ENCODE measurements at regions not wholly inside any gene's neighbourhood (a gene's known extent, or its start where the extent isn't known, plus 50 kb on each side); places are given as distances from the start of the nearest gene placed in this dataset.

- no peak overlapping the region for H3K4me3 Mint-ChIP-seq
- DNase-seq (ENCODE audit: low spot score) (no peak), ATAC-seq (no peak)
- H3K9me3 Mint-ChIP-seq: peaks cover 42% of the 10 kb centered on the region
- ChIA-PET CTCF (no interaction called here), POLR2A (no interaction called here)
- H3K27ac Mint-ChIP-seq: no peak overlapping the region
- no peaks in the 10 kb centered on the region for H3K4me1 Mint-ChIP-seq
- TF ChIP-seq GTF2I (CRISPR knock-in tag; conservative IDR thresholded peaks at IDR 0.05): no peak
- no peak for TF ChIP-seq ZNF416 (CRISPR knock-in tag; IDR thresholded peaks at IDR 0.05)
- no peak for TF ChIP-seq FOXJ3 (CRISPR knock-in tag; IDR thresholded peaks at IDR 0.05; ENCODE audit: borderline replicate concordance)
- TF ChIP-seq RELA (CRISPR knock-in tag; IDR thresholded peaks at IDR 0.05; ENCODE audit: borderline replicate concordance): no peak
- TF ChIP-seq HMGXB4 (CRISPR knock-in tag; IDR thresholded peaks at IDR 0.05): no peak
- TF ChIP-seq IRF1 (CRISPR knock-in tag; IDR thresholded peaks at IDR 0.05): no peak
- TF ChIP-seq TEAD1 (CRISPR knock-in tag; IDR thresholded peaks at IDR 0.05): no peak
- TF ChIP-seq ZNF263 (CRISPR knock-in tag; IDR thresholded peaks at IDR 0.05; ENCODE audit: low read depth): no peak
- TF ChIP-seq ATF6 (CRISPR knock-in tag; IDR thresholded peaks at IDR 0.05): no peak
- TF ChIP-seq FOXK1 (CRISPR knock-in tag; IDR thresholded peaks at IDR 0.05): no peak
- TF ChIP-seq AFF4 (CRISPR knock-in tag; IDR thresholded peaks at IDR 0.05; ENCODE audit: borderline replicate concordance): no peak
- no peak for TF ChIP-seq ZNF232 (CRISPR knock-in tag; IDR thresholded peaks at IDR 0.05)
- no peak for TF ChIP-seq MXD4 (CRISPR knock-in tag; IDR thresholded peaks at IDR 0.05; ENCODE audit: borderline replicate concordance)
- TF ChIP-seq JUN (CRISPR knock-in tag; IDR thresholded peaks at IDR 0.05): no peak
- no peak for TF ChIP-seq E2F4 (CRISPR knock-in tag; IDR thresholded peaks at IDR 0.05; ENCODE audit: borderline replicate concordance, low read depth)
- TF ChIP-seq ZMAT4 (CRISPR knock-in tag; IDR thresholded peaks at IDR 0.05): no peak
- no peak for TF ChIP-seq USF2 (CRISPR knock-in tag; IDR thresholded peaks at IDR 0.05)
- H3K27me3 Mint-ChIP-seq (ENCODE audit: low read depth): no peaks in the 10 kb centered on the region
- peaks cover 26% of the 10 kb centered on the region for H3K36me3 Mint-ChIP-seq
Measured at GRCh38 chrX:144253356-144253755, 369.5 kb downstream of the UBE2NL start.
